GM12878 (cell line): ENCODE measurements at regions not wholly inside any gene's neighbourhood (a gene's known extent, or its start where the extent isn't known, plus 50 kb on each side); places are given as distances from the start of the nearest gene placed in this dataset.

Experiments used
- ATAC-seq: fragments of 200-7000 bp; cut with Tn5 transposase; 3 replicates; pipeline ENCODE4 v1.9.1; 2020; ENCODE audit warnings: mild to moderate bottlenecking, moderate library complexity
- BruUV-seq: library from RNA; stranded (reverse); fragments of 400-500 nt; replicated peaks from 2 replicates; lab custom pipeline; 2021; lab: Mats Ljungman, UMichigan
- CTCF ChIA-PET: fragments of 300-600 bp; sonication (Branson Sonifier 250); formaldehyde crosslinking; extraction: SDS; loops from one replicate; lab custom pipeline; 2021; ENCODE audit warnings: inconsistent platforms; lab: Yijun Ruan, JAX
- POLR2A ChIA-PET: fragments of 350-600 bp; formaldehyde crosslinking; extraction: SDS; loops from one replicate; lab custom pipeline; 2021; ENCODE audit warnings: inconsistent platforms; lab: Charles Lee
- RAD21 ChIA-PET: fragments of 300-600 bp; sonication (Branson Sonifier 250); formaldehyde crosslinking; loops from one replicate; lab custom pipeline; 2023; ENCODE audit warnings: antibody characterized with exemption; ENCODE audit not compliant: unreplicated experiment; lab: Charles Lee
- SMC1A ChIA-PET: fragments of 300-600 bp; sonication (Branson Sonifier 250); formaldehyde crosslinking; loops from one replicate; lab custom pipeline; 2023; ENCODE audit not compliant: unreplicated experiment, uncharacterized antibody; lab: Charles Lee
- DNase-seq: peaks from one replicate; pipeline ENCODE4 v3.0.0-alpha.2; 2011; ENCODE audit warnings: low read depth, low spot score
- FAIRE-seq: peaks from 3 replicates; lab custom pipeline; 2011; peaks lifted over from hg19 to GRCh38; lab: Jason Lieb, UNC
- H2AFZ ChIP-seq: 2 replicates; pipeline ENCODE4 v1.6.0; 2011; ENCODE audit warnings: low read depth, low read length, control low read depth; ENCODE audit not compliant: control insufficient read depth
- H3K27ac ChIP-seq: 2 replicates; pipeline ENCODE4 v1.5.1; 2011; ENCODE audit warnings: control low read depth; ENCODE audit not compliant: control insufficient read depth, insufficient read depth
- H3K27me3 ChIP-seq, 2 experiments: replicated peaks in 1 of 2; 2 replicates each; pipeline versions ENCODE4 v1.6.0 to v1.6.1; 2011; ENCODE audit warnings: low read length in 1 of 2; ENCODE audit not compliant: control insufficient read depth in 2 of 2, insufficient read depth in 2 of 2
- H3K36me3 ChIP-seq, 2 experiments: 2 replicates each; pipeline ENCODE4 v1.5.1; 2011; ENCODE audit warnings: low read length in 1 of 2; ENCODE audit not compliant: control insufficient read depth in 2 of 2, insufficient read depth in 2 of 2
- H3K4me1 ChIP-seq: 2 replicates; pipeline ENCODE4 v1.6.1; 2011; ENCODE audit warnings: mild to moderate bottlenecking, low read length, moderate library complexity, mixed read lengths; ENCODE audit not compliant: control insufficient read depth, insufficient read depth
- H3K4me2 ChIP-seq: 2 replicates; pipeline ENCODE4 v1.6.0; 2011; ENCODE audit warnings: control low read depth; ENCODE audit not compliant: control insufficient read depth, insufficient read depth
- H3K4me3 ChIP-seq: fragments of 200-600 bp; sonication (generic); 2 replicates; pipeline ENCODE4 v1.5.1; 2016
- H3K79me2 ChIP-seq: 2 replicates; pipeline ENCODE4 v1.6.0; 2011; ENCODE audit warnings: low read length; ENCODE audit not compliant: control insufficient read depth, insufficient read depth
- H3K9ac ChIP-seq: 2 replicates; pipeline ENCODE4 v1.8.0; 2011; ENCODE audit warnings: low read length, control low read depth, mixed read lengths; ENCODE audit not compliant: control insufficient read depth, insufficient read depth
- H3K9me3 ChIP-seq: replicated peaks from 3 replicates; pipeline ENCODE4 v1.5.1; 2011; ENCODE audit warnings: mild to moderate bottlenecking, low read length; ENCODE audit not compliant: control insufficient read depth, insufficient read depth
- H4K20me1 ChIP-seq: 2 replicates; pipeline ENCODE4 v1.6.0; 2011; ENCODE audit not compliant: control insufficient read depth, insufficient read depth
- BHLHE40 ChIP-seq, 2 experiments: fragments of 450-650 bp in 1 of 2; IDR thresholded peaks; 2 replicates each; pipeline ENCODE4 v1.6.1; 2011 to 2017; ENCODE audit warnings: low read depth in 2 of 2, borderline replicate concordance in 1 of 2, improper control_type of control experiment in 1 of 2, low read length in 1 of 2, mild to moderate bottlenecking in 1 of 2
- BRCA1 ChIP-seq: IDR thresholded peaks from 2 replicates; pipeline ENCODE4 v1.6.1; 2011; ENCODE audit warnings: low read depth, low read length, improper control_type of control experiment
- CBFB ChIP-seq: IDR thresholded peaks from 2 replicates; pipeline ENCODE4 v1.6.1; 2016; ENCODE audit warnings: antibody characterized with exemption, low read depth
- CREB1 ChIP-seq: IDR thresholded peaks from 2 replicates; pipeline ENCODE4 v1.6.1; 2012; ENCODE audit warnings: low read depth, mild to moderate bottlenecking, inconsistent platforms
- FOXK2 ChIP-seq: fragments of 450-650 bp; IDR thresholded peaks from 2 replicates; pipeline ENCODE4 v1.6.1; 2017; ENCODE audit warnings: mild to moderate bottlenecking, moderate library complexity
- HDGF ChIP-seq: fragments of 450-650 bp; IDR thresholded peaks from 2 replicates; pipeline ENCODE4 v1.6.1; 2016; ENCODE audit warnings: antibody characterized with exemption
- HSF1 ChIP-seq: fragments of 150-350 bp; IDR thresholded peaks from 2 replicates; pipeline ENCODE4 v1.6.1; 2014; ENCODE audit warnings: mild to moderate bottlenecking, low read depth, low read length
- MTA2 ChIP-seq: fragments of 450-650 bp; IDR thresholded peaks from 2 replicates; pipeline ENCODE4 v1.6.1; 2016; ENCODE audit warnings: low read depth, mild to moderate bottlenecking, moderate library complexity
- NBN ChIP-seq: fragments of 450-650 bp; IDR thresholded peaks from 2 replicates; pipeline ENCODE4 v1.6.1; 2016
- NFYA ChIP-seq: IDR thresholded peaks from 2 replicates; pipeline ENCODE4 v1.6.1; 2011; ENCODE audit warnings: low read depth, mild to moderate bottlenecking, low read length, improper control_type of control experiment, borderline replicate concordance
- POU2F2 ChIP-seq: IDR thresholded peaks from 3 replicates; pipeline ENCODE4 v1.6.1; 2011; ENCODE audit warnings: low read depth, mild to moderate bottlenecking, low read length, borderline replicate concordance
- SMARCA5 ChIP-seq: fragments of 450-650 bp; IDR thresholded peaks from 2 replicates; pipeline ENCODE4 v1.6.1; 2017; ENCODE audit warnings: mild to moderate bottlenecking
- YY1 ChIP-seq: IDR thresholded peaks from 2 replicates; pipeline ENCODE4 v1.6.1; 2011; ENCODE audit warnings: low read depth, mild to moderate bottlenecking, low read length
- ZNF207 ChIP-seq: fragments of 450-650 bp; IDR thresholded peaks from 2 replicates; pipeline ENCODE4 v1.6.1; 2014; ENCODE audit warnings: antibody characterized with exemption, mild to moderate bottlenecking, borderline replicate concordance
- WGBS: methylation state at CpG from one replicate; pipeline ENCODE4 v1.1.6; 2016; ENCODE audit warnings: low lambda C conversion rate; ENCODE audit not compliant: insufficient replicate concordance, insufficient coverage; ENCODE audit errors: missing lambda C conversion rate; 5-methylcytosine and 5-hydroxymethylcytosine counted together
- in situ Hi-C: fragments of 300-500 bp; cut with MboI; formaldehyde crosslinking; loops from 9 replicates; pipeline ENCODE4 v1.14.3; 2018; ENCODE audit warnings: mixed read lengths
- intact Hi-C: fragments of 100-400 bp; cut with micrococcal nuclease; formaldehyde crosslinking; loops from one replicate; pipeline ENCODE4 v1.14.2; 2022; ENCODE audit not compliant: unreplicated experiment
- TF ChIP-seq, protein P1 (sequence below): IDR thresholded peaks from 2 replicates; pipeline ENCODE4 v1.6.1; 2012; ENCODE audit warnings: improper control_type of control experiment, low read depth, low read length; ENCODE audit not compliant: insufficient replicate concordance

- TF ChIP-seq, protein P1, sequence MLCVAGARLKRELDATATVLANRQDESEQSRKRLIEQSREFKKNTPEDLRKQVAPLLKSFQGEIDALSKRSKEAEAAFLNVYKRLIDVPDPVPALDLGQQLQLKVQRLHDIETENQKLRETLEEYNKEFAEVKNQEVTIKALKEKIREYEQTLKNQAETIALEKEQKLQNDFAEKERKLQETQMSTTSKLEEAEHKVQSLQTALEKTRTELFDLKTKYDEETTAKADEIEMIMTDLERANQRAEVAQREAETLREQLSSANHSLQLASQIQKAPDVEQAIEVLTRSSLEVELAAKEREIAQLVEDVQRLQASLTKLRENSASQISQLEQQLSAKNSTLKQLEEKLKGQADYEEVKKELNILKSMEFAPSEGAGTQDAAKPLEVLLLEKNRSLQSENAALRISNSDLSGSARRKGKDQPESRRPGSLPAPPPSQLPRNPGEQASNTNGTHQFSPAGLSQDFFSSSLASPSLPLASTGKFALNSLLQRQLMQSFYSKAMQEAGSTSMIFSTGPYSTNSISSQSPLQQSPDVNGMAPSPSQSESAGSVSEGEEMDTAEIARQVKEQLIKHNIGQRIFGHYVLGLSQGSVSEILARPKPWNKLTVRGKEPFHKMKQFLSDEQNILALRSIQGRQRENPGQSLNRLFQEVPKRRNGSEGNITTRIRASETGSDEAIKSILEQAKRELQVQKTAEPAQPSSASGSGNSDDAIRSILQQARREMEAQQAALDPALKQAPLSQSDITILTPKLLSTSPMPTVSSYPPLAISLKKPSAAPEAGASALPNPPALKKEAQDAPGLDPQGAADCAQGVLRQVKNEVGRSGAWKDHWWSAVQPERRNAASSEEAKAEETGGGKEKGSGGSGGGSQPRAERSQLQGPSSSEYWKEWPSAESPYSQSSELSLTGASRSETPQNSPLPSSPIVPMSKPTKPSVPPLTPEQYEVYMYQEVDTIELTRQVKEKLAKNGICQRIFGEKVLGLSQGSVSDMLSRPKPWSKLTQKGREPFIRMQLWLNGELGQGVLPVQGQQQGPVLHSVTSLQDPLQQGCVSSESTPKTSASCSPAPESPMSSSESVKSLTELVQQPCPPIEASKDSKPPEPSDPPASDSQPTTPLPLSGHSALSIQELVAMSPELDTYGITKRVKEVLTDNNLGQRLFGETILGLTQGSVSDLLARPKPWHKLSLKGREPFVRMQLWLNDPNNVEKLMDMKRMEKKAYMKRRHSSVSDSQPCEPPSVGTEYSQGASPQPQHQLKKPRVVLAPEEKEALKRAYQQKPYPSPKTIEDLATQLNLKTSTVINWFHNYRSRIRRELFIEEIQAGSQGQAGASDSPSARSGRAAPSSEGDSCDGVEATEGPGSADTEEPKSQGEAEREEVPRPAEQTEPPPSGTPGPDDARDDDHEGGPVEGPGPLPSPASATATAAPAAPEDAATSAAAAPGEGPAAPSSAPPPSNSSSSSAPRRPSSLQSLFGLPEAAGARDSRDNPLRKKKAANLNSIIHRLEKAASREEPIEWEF, result no peak
- no peak for TF ChIP-seq HDGF
- TF ChIP-seq CREB1, result no peak
- TF ChIP-seq FOXK2, result no peak
These were observed 62.9 kb upstream of the HOPX start (continued) for GRCh38 chr4:56744030-56744429.

GRCh38 chr4:56743550-56743949 is 62.5 kb upstream of the HOPX start:
- no peak overlapping the region for H2AFZ ChIP-seq
- H3K27me3 ChIP-seq, result no peaks in the 10 kb centered on the region
- RAD21 ChIA-PET, result no interaction called here
- no peaks in the 10 kb centered on the region for H4K20me1 ChIP-seq
- DNase-seq, result no peak
- ATAC-seq, result no peak
- POLR2A ChIA-PET, result no interaction called here
- intact Hi-C loops, result no loop called here
- SMC1A ChIA-PET, result interaction anchor here (1.1 kb wide), 1 partner anchor 18 kb away, joined by 4 read pairs; no protein-coding TSS in a partner anchor
- no peak overlapping the region for H3K4me3 ChIP-seq
- no peak for FAIRE-seq
- H3K27ac ChIP-seq, result no peak overlapping the region
- H3K36me3 ChIP-seq, result no peaks in the 10 kb centered on the region
- in situ Hi-C loops, result no loop called here
- CTCF ChIA-PET, result interaction anchor here (0.7 to 1.3 kb wide), 2 partner anchors 56 to 876 kb away, joined by 3 to 7 read pairs; no protein-coding TSS in a partner anchor
- no peak overlapping the region for H3K4me2 ChIP-seq
- WGBS, result 0% methylated on average over 1 of the region's 1 CpG
- H3K9me3 ChIP-seq, result no peaks in the 10 kb centered on the region
- no peaks in the 10 kb centered on the region for H3K79me2 ChIP-seq
- H3K4me1 ChIP-seq, result no peaks in the 10 kb centered on the region
- no TSS peak for BruUV-seq
- H3K9ac ChIP-seq, result no peak overlapping the region
- TF ChIP-seq BRCA1, result no peak
- TF ChIP-seq MTA2, result no peak
- TF ChIP-seq NFYA, result no peak
- TF ChIP-seq ZNF207, result no peak
- TF ChIP-seq POU2F2, result no peak
- TF ChIP-seq BHLHE40 (IDR thresholded peaks at IDR 0.05; ENCODE audit: borderline replicate concordance in 1 of 2, low read depth in 2 of 2, low read length in 1 of 2), result no peak
- TF ChIP-seq NBN, result no peak
- TF ChIP-seq SMARCA5, result no peak
- TF ChIP-seq HSF1, result no peak
- no peak for TF ChIP-seq CBFB
- no peak for TF ChIP-seq YY1
